Large intestine (tissue), 3 donors: ENCODE measurements at regions not wholly inside any gene's neighbourhood (a gene's known extent, or its start where the extent isn't known, plus 50 kb on each side); places are given as distances from the start of the nearest gene placed in this dataset.
"Not testable (repeated sequence)": the region's sequence is repeated elsewhere in the genome, so short reads cannot be mapped to it uniquely, and the experiment has no call there.

Source experiments
- DNase-seq, 2 donors: peaks; one replicate each; pipeline versions ENCODE4 v3.0.0 to v3.0.0-alpha.2; 2013
- H3K27ac ChIP-seq: one replicate; pipeline ENCODE4 v1.5.1; 2013; ENCODE audit warnings: low read length
- H3K27me3 ChIP-seq: 2 replicates; pipeline ENCODE4 v1.6.1; 2013; ENCODE audit warnings: low read length; ENCODE audit not compliant: control insufficient read depth, insufficient read depth
- H3K36me3 ChIP-seq: 2 replicates; pipeline ENCODE4 v1.6.1; 2013; ENCODE audit warnings: low read length; ENCODE audit not compliant: control insufficient read depth, insufficient read depth
- H3K4me1 ChIP-seq: one replicate; pipeline ENCODE4 v1.6.1; 2013; ENCODE audit warnings: low read length; ENCODE audit not compliant: control insufficient read depth, insufficient read depth
- H3K4me3 ChIP-seq: one replicate; pipeline ENCODE4 v1.5.1; 2013; ENCODE audit warnings: low read length
- H3K9me3 ChIP-seq: one replicate; pipeline ENCODE4 v1.6.1; 2013; ENCODE audit warnings: mild to moderate bottlenecking, low read depth, low read length, moderate library complexity; ENCODE audit not compliant: control insufficient read depth
- WGBS: methylation state at CpG from one replicate; pipeline ENCODE4 v1.1.5; 2013; ENCODE audit warnings: low lambda C conversion rate; ENCODE audit not compliant: insufficient coverage; 5-methylcytosine and 5-hydroxymethylcytosine counted together

- H3K4me1 ChIP-seq, H3K36me3 ChIP-seq, H3K27ac ChIP-seq, H3K4me3 ChIP-seq, H3K27me3 ChIP-seq, H3K9me3 ChIP-seq, DNase-seq: not testable (repeated sequence)
- no CpG with 5 or more reads among the region's 4 CpGs for WGBS
Measured at GRCh38 chr2:87621139-87621538, 126.7 kb upstream of the PLGLB2 start.

DNA sequence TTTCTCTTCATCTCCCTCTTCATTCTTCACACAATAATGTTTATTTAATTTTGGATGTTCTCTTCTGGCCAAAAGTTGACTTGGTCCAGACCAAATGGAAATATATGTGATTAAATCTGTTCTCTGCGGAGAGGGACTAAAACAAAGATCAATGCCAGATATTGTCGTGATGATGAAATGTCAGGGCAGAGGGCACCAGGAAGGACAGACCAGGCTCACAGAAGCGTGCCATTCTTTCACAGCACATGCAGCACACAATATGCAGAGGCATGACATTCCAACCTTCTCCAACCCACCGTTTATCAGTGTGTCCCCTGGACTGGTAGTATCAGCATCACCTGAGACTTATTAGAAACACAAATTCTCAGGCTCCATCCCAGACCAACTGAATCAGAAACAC, 125.2 kb upstream of the PLGLB2 start:
- not testable (repeated sequence) for H3K4me1 ChIP-seq, H3K4me3 ChIP-seq, DNase-seq, H3K36me3 ChIP-seq, H3K27ac ChIP-seq, H3K27me3 ChIP-seq, H3K9me3 ChIP-seq
- WGBS: no CpG with 5 or more reads among the region's 4 CpGs

DNA sequence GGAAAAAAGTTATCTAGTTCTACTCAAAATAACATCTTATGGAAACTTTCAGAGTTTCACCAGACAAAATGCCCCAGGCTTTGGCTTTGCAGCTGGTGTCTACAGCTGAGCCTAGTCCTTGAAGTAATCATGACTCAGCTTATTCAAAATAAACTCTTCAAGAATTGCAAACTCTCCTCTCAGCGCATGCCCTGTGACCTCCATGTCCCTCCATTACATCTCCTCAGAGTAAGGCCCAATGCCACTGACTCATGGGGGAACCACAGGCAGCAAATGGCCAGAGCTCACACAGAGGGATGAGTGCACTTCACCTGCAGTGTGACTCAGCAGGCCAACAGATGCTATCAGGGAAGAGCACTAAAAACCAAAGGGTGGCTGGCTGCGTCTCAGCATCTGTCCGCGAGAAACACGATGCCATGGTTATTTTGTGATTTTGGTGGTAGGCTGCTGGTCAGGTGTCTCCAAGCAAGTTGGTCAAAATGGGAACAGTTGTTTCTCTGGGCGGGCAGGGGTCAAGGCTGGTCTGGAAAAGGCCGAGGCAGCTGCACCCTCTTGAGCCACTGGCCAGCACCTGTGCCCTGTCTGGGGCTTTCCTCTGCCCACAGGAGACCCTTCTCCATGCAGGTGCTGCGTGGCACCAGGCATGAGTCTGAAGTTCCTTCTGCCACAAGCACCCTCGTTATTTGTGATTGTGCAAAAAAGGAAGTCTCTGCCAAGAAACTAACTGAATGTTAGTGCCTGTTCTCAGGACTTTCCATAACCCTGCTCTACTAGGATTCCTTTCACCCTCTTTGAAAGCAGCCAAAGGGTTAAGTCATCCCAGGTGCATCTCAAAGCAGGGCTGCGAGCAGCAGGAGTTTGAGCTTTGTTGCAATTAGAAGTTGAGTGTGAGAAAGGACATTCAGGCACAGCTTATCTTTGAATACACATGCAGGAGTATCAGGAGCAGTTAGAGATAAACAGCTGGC, 118.1 kb upstream of the PLGLB2 start:
- H3K9me3 ChIP-seq, H3K4me1 ChIP-seq, H3K4me3 ChIP-seq, H3K36me3 ChIP-seq, H3K27ac ChIP-seq, H3K27me3 ChIP-seq, DNase-seq: not testable (repeated sequence)
- WGBS: no CpG with 5 or more reads among the region's 10 CpGs

DNA sequence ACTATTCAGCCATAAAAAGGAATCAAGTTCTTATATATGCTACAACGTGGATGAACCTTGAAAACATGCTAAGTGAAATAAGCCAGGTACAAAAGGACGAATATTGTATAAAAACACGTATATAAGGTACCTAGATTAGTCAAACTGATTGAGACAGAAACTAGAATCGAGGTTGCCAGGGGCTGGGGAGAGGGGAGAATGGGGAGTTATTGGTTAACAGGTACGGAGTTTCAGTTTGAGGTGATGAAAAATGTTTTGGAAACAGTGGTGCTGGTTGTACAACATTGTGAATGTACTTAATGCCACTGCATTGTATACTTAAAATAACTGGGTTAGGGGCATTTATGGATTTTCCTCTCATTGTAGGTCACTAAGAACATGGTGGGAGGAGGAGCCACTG, 117.0 kb upstream of the PLGLB2 start:
- no CpG with 5 or more reads among the region's 5 CpGs for WGBS
- not testable (repeated sequence) for DNase-seq, H3K4me3 ChIP-seq

DNA sequence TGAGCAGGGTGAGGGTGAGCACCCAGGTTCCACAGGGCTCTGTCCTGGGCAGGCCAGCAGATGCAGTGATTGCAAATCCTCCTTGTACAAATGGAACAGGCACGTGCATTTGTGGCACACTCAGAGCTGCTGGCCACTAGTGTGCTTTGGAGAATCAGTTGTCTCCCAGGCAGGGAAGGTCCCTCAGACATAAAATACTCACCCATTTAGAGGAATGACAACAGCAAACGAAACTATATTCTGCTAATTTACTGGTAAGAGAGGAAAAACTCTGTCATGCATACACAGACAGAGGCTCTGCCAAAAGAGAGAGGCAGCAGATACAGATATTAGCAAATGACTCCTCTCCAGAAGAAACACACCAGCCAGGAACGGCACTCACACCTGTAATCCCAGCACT, 116.5 kb upstream of the PLGLB2 start:
- no CpG with 5 or more reads among the region's 3 CpGs for WGBS
- H3K27ac ChIP-seq, H3K36me3 ChIP-seq, DNase-seq, H3K4me1 ChIP-seq, H3K9me3 ChIP-seq, H3K4me3 ChIP-seq, H3K27me3 ChIP-seq: not testable (repeated sequence)

More for the DNA sequence above, 117.0 kb upstream of the PLGLB2 start:
- H3K27me3 ChIP-seq, H3K4me1 ChIP-seq, H3K9me3 ChIP-seq, H3K36me3 ChIP-seq, H3K27ac ChIP-seq: not testable (repeated sequence)

DNA sequence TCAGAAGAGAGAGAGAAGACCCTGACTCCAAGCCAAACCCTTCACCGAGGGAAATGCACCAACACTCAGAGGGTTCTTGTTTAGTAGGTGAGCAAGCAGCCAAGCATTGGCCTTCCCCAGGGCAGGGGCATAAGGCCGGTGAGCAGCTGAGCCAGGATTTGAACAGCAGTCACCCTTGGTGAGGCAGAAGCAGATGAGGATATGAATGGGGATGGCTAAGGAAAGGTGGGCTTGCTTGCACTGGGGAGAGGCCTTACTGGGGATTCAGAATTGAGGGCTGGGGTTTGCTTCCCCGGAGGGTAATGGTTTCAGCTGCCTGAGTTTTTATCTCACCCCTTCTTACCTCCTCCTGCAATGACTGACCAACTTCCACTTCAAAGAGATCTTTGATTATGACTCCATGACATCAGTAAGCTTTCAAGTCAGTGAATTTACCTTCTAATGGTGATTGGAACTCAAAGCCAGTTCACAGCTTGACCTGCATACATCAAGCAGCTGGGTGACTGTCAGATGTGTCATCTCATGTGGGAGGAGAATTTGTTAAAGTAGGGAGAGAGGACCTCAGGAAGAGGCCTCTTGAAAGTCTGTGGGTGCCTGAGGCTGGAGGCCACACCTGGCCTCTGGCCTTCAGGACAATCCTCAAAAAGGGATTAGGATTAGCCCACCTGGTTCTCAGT, 114.5 kb upstream of the PLGLB2 start:
- H3K36me3 ChIP-seq, H3K4me1 ChIP-seq, H3K9me3 ChIP-seq, H3K27me3 ChIP-seq, DNase-seq, H3K27ac ChIP-seq, H3K4me3 ChIP-seq: not testable (repeated sequence)
- WGBS: no CpG with 5 or more reads among the region's 3 CpGs

GRCh38 chr2:87634106-87634505, 113.8 kb upstream of the PLGLB2 start:
- H3K27ac ChIP-seq, DNase-seq, H3K4me3 ChIP-seq, H3K9me3 ChIP-seq, H3K27me3 ChIP-seq, H3K4me1 ChIP-seq, H3K36me3 ChIP-seq: not testable (repeated sequence)
- no CpG with 5 or more reads among the region's 7 CpGs for WGBS

- not testable (repeated sequence) for H3K4me1 ChIP-seq, H3K27me3 ChIP-seq, H3K9me3 ChIP-seq, H3K4me3 ChIP-seq, H3K27ac ChIP-seq, H3K36me3 ChIP-seq, DNase-seq
- WGBS: no CpG with 5 or more reads among the region's 10 CpGs
Measured at GRCh38 chr2:87634971-87635650, 112.8 kb upstream of the PLGLB2 start.

- H3K27ac ChIP-seq, H3K9me3 ChIP-seq, H3K27me3 ChIP-seq, DNase-seq, H3K36me3 ChIP-seq, H3K4me3 ChIP-seq, H3K4me1 ChIP-seq: not testable (repeated sequence)
- no CpG with 5 or more reads among the region's 7 CpGs for WGBS
Measured at GRCh38 chr2:87636246-87636645, 111.6 kb upstream of the PLGLB2 start.

- not testable (repeated sequence) for H3K27me3 ChIP-seq, DNase-seq, H3K27ac ChIP-seq, H3K9me3 ChIP-seq, H3K36me3 ChIP-seq, H3K4me1 ChIP-seq, H3K4me3 ChIP-seq
- WGBS: no CpG with 5 or more reads among the region's 6 CpGs
Measured at GRCh38 chr2:87636735-87637134, 111.2 kb upstream of the PLGLB2 start.
